ENCODE measurements at regions not wholly inside any gene's neighbourhood (a gene's known extent, or its start where the extent isn't known, plus 50 kb on each side); places are given as distances from the start of the nearest gene placed in this dataset.

DNA sequence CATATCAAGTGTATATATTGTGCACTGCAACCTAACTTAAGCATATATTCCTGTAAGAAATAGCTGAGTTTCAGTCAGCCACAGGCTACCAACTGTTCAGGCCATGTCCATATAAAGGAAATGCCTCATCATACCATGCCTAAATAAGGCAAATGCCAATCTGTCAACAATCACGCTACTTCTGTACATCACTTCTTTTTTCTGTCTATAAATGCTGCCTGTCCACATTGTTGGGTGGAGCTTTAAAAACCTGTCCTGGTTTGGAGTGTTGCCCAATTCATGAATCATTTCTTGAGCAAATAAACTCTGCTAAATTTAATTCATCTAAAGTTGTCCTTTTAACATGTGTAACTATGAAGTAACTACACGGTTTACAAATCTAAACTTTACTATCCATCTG, 1091.9 kb downstream of the NSUN3 start:
- no peak for DNase-seq (ENCODE audit: extremely low read depth, low read depth)
- TF ChIP-seq, protein P1, sequence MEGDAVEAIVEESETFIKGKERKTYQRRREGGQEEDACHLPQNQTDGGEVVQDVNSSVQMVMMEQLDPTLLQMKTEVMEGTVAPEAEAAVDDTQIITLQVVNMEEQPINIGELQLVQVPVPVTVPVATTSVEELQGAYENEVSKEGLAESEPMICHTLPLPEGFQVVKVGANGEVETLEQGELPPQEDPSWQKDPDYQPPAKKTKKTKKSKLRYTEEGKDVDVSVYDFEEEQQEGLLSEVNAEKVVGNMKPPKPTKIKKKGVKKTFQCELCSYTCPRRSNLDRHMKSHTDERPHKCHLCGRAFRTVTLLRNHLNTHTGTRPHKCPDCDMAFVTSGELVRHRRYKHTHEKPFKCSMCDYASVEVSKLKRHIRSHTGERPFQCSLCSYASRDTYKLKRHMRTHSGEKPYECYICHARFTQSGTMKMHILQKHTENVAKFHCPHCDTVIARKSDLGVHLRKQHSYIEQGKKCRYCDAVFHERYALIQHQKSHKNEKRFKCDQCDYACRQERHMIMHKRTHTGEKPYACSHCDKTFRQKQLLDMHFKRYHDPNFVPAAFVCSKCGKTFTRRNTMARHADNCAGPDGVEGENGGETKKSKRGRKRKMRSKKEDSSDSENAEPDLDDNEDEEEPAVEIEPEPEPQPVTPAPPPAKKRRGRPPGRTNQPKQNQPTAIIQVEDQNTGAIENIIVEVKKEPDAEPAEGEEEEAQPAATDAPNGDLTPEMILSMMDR (IDR thresholded peaks at IDR 0.05; ENCODE audit: low read depth, low read length): no peak

DNA sequence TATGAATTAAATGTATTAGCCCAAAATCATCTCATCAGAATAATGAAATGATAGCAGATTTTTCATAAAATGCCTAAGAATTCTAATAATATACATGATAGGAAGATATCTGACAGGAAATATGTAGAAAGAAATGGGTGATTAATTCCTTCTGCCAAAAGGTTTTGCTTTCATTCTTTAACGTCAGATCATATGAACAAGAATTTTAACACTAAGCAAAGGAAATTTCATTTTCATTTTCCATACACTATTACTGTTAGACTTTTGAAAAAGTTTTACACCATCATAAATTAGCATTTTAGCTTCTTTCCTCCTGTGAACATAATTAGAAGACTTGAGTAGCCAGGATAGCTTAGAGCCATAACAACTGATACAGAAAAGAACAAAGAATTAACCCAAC, 1099.9 kb downstream of the NSUN3 start:
- TF ChIP-seq, protein P1 (IDR thresholded peaks at IDR 0.05; ENCODE audit: low read depth, low read length): no peak
- DNase-seq (ENCODE audit: extremely low read depth, low read depth): no peak

DNA sequence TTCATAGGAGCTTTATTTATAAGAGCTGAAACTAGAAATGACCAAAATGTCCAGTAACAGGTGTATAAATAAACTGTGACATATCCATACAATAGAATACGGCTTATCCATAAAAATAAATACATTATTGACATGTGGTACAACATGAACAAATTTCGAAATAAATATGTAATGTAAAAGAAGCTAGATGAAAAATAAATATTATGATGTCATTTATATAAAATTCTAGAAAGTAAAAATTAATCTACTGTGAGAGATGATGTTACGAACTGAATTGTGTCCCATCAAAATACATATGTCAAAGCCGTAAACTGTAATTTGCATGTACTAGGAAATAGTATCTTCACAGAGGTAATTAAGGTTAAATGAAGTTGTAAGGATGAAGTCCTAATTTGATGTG, 1104.9 kb downstream of the NSUN3 start:
- no peak for DNase-seq (ENCODE audit: extremely low read depth, low read depth)
- TF ChIP-seq, protein P1 (IDR thresholded peaks at IDR 0.05; ENCODE audit: low read depth, low read length): no peak

DNA sequence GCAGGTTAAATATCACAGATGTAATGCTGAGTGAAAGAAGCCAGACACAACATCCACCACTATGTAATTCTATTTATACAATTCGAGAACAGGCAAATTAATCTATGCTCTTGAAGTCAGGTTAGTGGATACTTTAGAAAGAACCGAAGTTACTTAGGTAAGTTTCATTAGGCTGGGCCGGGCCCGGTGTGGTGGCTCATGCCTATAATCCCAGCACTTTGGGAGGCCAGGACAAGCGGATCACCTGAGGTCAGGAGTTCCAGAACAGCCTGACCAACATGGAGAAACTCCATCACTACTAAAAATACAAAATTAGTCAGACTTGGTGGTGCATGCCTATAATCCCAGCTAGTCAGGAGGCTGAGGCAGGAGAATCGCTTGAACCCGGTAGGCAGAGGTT, 1105.7 kb downstream of the NSUN3 start:
- no peak for DNase-seq (ENCODE audit: extremely low read depth, low read depth)
- TF ChIP-seq, protein P1 (IDR thresholded peaks at IDR 0.05; ENCODE audit: low read depth, low read length): no peak

DNA sequence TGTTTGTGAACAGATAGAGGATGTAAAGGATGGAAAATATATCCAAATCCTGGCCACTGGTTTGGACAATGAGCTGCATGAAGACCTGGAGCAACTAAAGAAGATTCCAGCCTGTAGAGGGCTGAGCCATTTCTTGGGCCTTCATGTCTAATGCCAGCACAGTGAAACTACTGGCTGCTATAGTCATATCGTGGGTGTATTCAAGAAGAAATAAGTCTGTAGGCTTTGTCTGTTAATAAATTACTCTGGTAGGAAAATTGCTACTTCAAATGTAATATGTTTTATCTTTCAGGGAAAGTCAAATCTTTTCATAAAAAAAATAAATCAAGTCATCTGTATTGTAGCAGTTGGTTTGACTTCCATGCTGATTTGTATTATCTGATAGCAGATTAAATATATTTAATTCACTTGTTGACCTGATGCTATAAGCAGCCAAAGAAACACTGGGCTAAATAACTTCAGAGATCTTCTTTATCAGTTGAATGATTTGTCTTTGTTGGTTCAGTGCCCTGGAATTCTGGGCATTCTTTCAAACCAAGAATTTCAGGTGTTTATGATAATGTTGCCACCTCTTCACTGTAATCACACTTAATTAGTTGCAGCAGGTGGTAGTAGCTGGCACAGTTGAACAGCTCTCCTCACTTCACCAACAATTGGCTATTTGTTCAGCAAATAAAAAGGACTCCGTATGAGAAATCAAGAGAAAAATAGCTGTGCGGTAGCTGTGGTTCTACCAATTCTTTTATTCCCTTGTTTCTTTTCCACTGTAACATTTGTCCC, 1109.5 kb downstream of the NSUN3 start:
- no peak for DNase-seq (ENCODE audit: extremely low read depth, low read depth)
- TF ChIP-seq, protein P1 (IDR thresholded peaks at IDR 0.05; ENCODE audit: low read depth, low read length): no peak

DNA sequence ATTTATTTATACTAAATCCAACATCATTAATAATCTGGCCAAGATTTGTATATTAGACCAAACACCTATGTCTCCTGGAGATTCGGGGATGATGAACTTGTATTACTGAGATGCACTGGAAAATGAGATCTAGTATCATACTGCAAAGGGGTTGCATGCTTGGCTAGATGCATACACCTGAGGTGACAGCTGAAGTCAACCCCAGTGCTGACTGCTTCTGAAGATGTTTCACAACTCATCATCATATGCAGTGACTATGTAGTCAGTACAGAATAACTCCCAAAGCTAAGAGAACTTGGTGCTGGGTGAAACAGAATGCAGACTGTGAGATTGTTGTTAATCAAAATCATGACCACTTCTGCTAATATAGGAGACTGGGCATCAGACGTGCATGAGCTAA, 1114.2 kb downstream of the NSUN3 start:
- DNase-seq (ENCODE audit: extremely low read depth, low read depth): no peak
- TF ChIP-seq, protein P1 (IDR thresholded peaks at IDR 0.05; ENCODE audit: low read depth, low read length): no peak

DNA sequence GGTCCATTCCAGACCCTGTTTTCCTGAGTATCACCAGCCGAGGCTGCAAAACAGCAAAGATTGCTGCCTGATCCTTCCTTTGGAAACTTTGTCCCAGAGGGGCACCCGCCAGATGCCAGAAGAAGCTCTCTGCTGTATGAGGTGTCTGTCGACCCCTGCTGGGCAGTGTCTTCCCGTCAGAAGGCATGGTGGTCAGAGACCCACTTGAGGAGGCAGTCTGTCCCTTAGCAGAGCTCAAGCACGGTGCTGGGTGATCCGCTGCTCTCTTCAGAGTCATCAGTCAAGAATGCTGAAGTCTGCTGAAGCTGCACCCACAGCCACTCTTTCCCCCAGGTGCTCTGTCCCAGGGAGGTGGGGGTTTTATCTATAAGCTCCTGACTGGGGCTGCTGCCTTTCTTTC, 1121.2 kb downstream of the NSUN3 start:
- TF ChIP-seq, protein P1 (IDR thresholded peaks at IDR 0.05; ENCODE audit: low read depth, low read length): no peak
- DNase-seq (ENCODE audit: extremely low read depth, low read depth): no peak

All from AG09319 (cell line).